ENCODE measurements at regions not wholly inside any gene's neighbourhood (a gene's known extent, or its start where the extent isn't known, plus 50 kb on each side); places are given as distances from the start of the nearest gene placed in this dataset.

GRCh38 chr17:53101706-53102105 is 721.0 kb upstream of the KIF2B start:
- no CpG with 5 or more reads among the region's 2 CpGs for WGBS, 2 experiments (ENCODE audit: extremely low coverage in 2 of 2, insufficient read length in 1 of 2)
- Histone ChIP-seq H2BK120ac (ENCODE audit: low read depth, low read length) (no peak overlapping the region), H4K5ac (ENCODE audit: low read depth, low read length) (no peak overlapping the region), H4K20me1 (ENCODE audit: insufficient read depth, low read length) (no peaks in the 10 kb centered on the region), H4K8ac (ENCODE audit: low read depth in 2 of 2, low read length in 2 of 2) (no peak overlapping the region), H3K36me3 (ENCODE audit: control insufficient read depth, insufficient read depth, low read length) (no peaks in the 10 kb centered on the region), H3K4ac (ENCODE audit: low read depth, low read length) (no peak overlapping the region), H2AK9ac (replicated peaks; ENCODE audit: low read depth, low read length, poor library complexity) (no peak overlapping the region), H2BK15ac (ENCODE audit: low read depth, low read length) (no peak overlapping the region), H3K27me3 (ENCODE audit: control insufficient read depth, insufficient read depth, low read length) (no peaks in the 10 kb centered on the region), H2AFZ (replicated peaks; ENCODE audit: low read length, poor library complexity) (no peak overlapping the region), H2AK5ac (ENCODE audit: low read depth, low read length) (no peak overlapping the region), H3K4me1 (ENCODE audit: control insufficient read depth, insufficient read depth, low read length) (no peaks in the 10 kb centered on the region), H3K18ac (ENCODE audit: low read depth, low read length) (no peak overlapping the region), H3K56ac (ENCODE audit: extremely low read depth, insufficient read depth, low read length) (no peak overlapping the region), H3K79me1 (ENCODE audit: low read depth in 1 of 2, low read length in 2 of 2) (no peaks in the 10 kb centered on the region), H3K4me3 (ENCODE audit: insufficient read depth, low read depth, low read length) (no peak overlapping the region), H3K14ac (replicated peaks; ENCODE audit: low read depth, low read length) (no peak overlapping the region), H3K9ac (ENCODE audit: low read depth, low read length) (no peak overlapping the region), H3K9me1 (ENCODE audit: insufficient read depth, low read length) (no peaks in the 10 kb centered on the region), H3K27ac (ENCODE audit: insufficient read depth, low read length) (no peak overlapping the region), H2BK5ac (ENCODE audit: low read depth, low read length, poor library complexity, severe bottlenecking) (no peak overlapping the region), H3K4me2 (ENCODE audit: low read depth, low read length) (no peak overlapping the region), H2BK20ac (ENCODE audit: low read depth, low read length) (no peak overlapping the region), H4K91ac (ENCODE audit: insufficient read depth, low read depth, low read length) (no peak overlapping the region), H3K23ac (ENCODE audit: low read depth, low read length) (no peak overlapping the region), H3K9me3 (ENCODE audit: control insufficient read depth, insufficient read depth, low read length) (peaks cover 5% of the 10 kb centered on the region; the same call in 1 of the 2 replicates)
- CTCF ChIA-PET, result no interaction called here
- in situ Hi-C loops (cut with MboI; ENCODE audit: low sequenced_read_pairs) (no loop called here), dilution Hi-C loops (cut with HindIII; ENCODE audit: low sequenced_read_pairs, unreplicated experiment) (no loop called here), intact Hi-C loops (cut with micrococcal nuclease) (no loop called here)
- no TSS peak for BruUV-seq (replicated peaks)
- TF ChIP-seq RFX5 (IDR thresholded peaks at IDR 0.05; ENCODE audit: low read depth, low read length), result no peak
- no peak for TF ChIP-seq SMC3 (IDR thresholded peaks at IDR 0.05; ENCODE audit: low read depth, low read length)
- no peak for TF ChIP-seq MXI1 (IDR thresholded peaks at IDR 0.05; ENCODE audit: borderline replicate concordance, low read depth, low read length)
- TF ChIP-seq NFE2L2 (IDR thresholded peaks at IDR 0.05; ENCODE audit: low read depth, low read length), result no peak
- no peak for TF ChIP-seq CTCF (conservative IDR thresholded peaks at IDR 0.05; ENCODE audit: low read depth, low read length)
- no peak for TF ChIP-seq MAZ (IDR thresholded peaks at IDR 0.05; ENCODE audit: borderline replicate concordance, low read depth, low read length)
- no peak for TF ChIP-seq RCOR1 (IDR thresholded peaks at IDR 0.05; ENCODE audit: insufficient replicate concordance, low read length)
- TF ChIP-seq CEBPB (IDR thresholded peaks at IDR 0.05; ENCODE audit: low read depth, low read length), result no peak
- no peak for TF ChIP-seq BHLHE40 (IDR thresholded peaks at IDR 0.05; ENCODE audit: low read depth, low read length)
- no peak for TF ChIP-seq MAFK (IDR thresholded peaks at IDR 0.05; ENCODE audit: low read depth, low read length)
- no peak for TF ChIP-seq FOS (IDR thresholded peaks at IDR 0.05; ENCODE audit: low read depth, low read length)
- TF ChIP-seq USF2 (IDR thresholded peaks at IDR 0.05; ENCODE audit: low read depth, low read length), result no peak
- TF ChIP-seq CHD1 (IDR thresholded peaks at IDR 0.05; ENCODE audit: low read depth, low read length), result no peak
- DNase-seq, result no peak
- POLR2A ChIA-PET (ENCODE audit: unreplicated experiment), result no interaction called here
- ATAC-seq (ENCODE audit: low read depth), result no peak

Measured in IMR-90 (cell line).